Stimulated activated CD4-positive, alpha-beta T cell treated with anti-CD3 and anti-CD28 coated beads, Interleukin-2, amount 100 ng/mL, for 24 hours (primary cell): ENCODE measurements at regions not wholly inside any gene's neighbourhood (a gene's known extent, or its start where the extent isn't known, plus 50 kb on each side); places are given as distances from the start of the nearest gene placed in this dataset.

Source experiments
- DNase-seq, 2 donors: peaks; one replicate each; pipeline ENCODE4 v3.0.0-alpha.2; 2020

GRCh38 chr15:53397041-53397616 is 362.3 kb downstream of the WDR72 start:
- DNase-seq: no peak

- DNase-seq: no peak
Measured at GRCh38 chr15:53395871-53396270, 363.6 kb downstream of the WDR72 start.

GRCh38 chr15:53390549-53390948 is 368.9 kb downstream of the WDR72 start:
- no peak for DNase-seq

GRCh38 chr15:53389271-53390037 is 370.0 kb downstream of the WDR72 start:
- DNase-seq: no peak

GRCh38 chr15:53384417-53384816 is 375.0 kb downstream of the WDR72 start:
- DNase-seq: no peak

- no peak for DNase-seq
Measured at GRCh38 chr15:53378096-53378800, 381.2 kb downstream of the WDR72 start.

- DNase-seq: no peak
Measured at GRCh38 chr15:53367740-53368139, 391.7 kb downstream of the WDR72 start.

GRCh38 chr15:53360881-53361280 is 398.6 kb downstream of the WDR72 start:
- no peak for DNase-seq

- no peak for DNase-seq
Measured at GRCh38 chr15:53359038-53359437, 400.4 kb downstream of the WDR72 start.

GRCh38 chr15:53354874-53355273 is 404.6 kb downstream of the WDR72 start:
- no peak for DNase-seq

GRCh38 chr15:53351373-53351772 is 408.1 kb downstream of the WDR72 start:
- no peak for DNase-seq

- no peak for DNase-seq
Measured at GRCh38 chr15:53346583-53346982, 412.9 kb downstream of the WDR72 start.

- no peak for DNase-seq
Measured at GRCh38 chr15:53331328-53332190, 427.9 kb downstream of the WDR72 start.

- no peak for DNase-seq
Measured at GRCh38 chr15:53328341-53328740, 431.1 kb downstream of the WDR72 start.

- DNase-seq: no peak
Measured at GRCh38 chr15:53324061-53324460, 435.4 kb downstream of the WDR72 start.

- no peak for DNase-seq
Measured at GRCh38 chr15:53323191-53323590, 436.3 kb downstream of the WDR72 start.

- DNase-seq: no peak
Measured at GRCh38 chr15:53320816-53321215, 438.6 kb downstream of the WDR72 start.

- DNase-seq: no peak
Measured at GRCh38 chr15:53312707-53313106, 446.8 kb downstream of the WDR72 start.

GRCh38 chr15:53310709-53311108 is 448.8 kb downstream of the WDR72 start:
- no peak for DNase-seq

- no peak for DNase-seq
Measured at GRCh38 chr15:53307952-53308624, 451.4 kb downstream of the WDR72 start.

GRCh38 chr15:53305554-53305953 is 453.9 kb downstream of the WDR72 start:
- no peak for DNase-seq

- DNase-seq: no peak
Measured at GRCh38 chr15:53305101-53305500, 454.4 kb downstream of the WDR72 start.

GRCh38 chr15:53297828-53298227 is 461.6 kb downstream of the WDR72 start:
- no peak for DNase-seq
